ENCODE measurements at regions not wholly inside any gene's neighbourhood (a gene's known extent, or its start where the extent isn't known, plus 50 kb on each side); places are given as distances from the start of the nearest gene placed in this dataset.
A peak's percentile ranks its signal among the peaks of the same experiment; 100 is the strongest.

- H3K4me1 ChIP-seq = peaks cover 0 to 12% (median 0%) of the 10 kb centered on the region in 6 donors
- peaks cover 0 to 7% (median 0%) of the 10 kb centered on the region in 8 donors for H3K9me3 ChIP-seq
- H3K27me3 ChIP-seq (replicated peaks in 1 of 7) = no peaks in the 10 kb centered on the region
- H3K27ac ChIP-seq = no peak overlapping the region
- H3K36me3 ChIP-seq = no peaks in the 10 kb centered on the region
- H3K4me3 ChIP-seq = no peak overlapping the region
- DNase-seq = no peak
- intact Hi-C loops (cut with DNase I; ENCODE audit: low total_unique reads) = no loop called here
- TF ChIP-seq POLR2A (IDR thresholded peaks at IDR 0.05) (no peak), CTCF (IDR thresholded peaks at IDR 0.05 in 8 of 11, conservative IDR thresholded peaks at IDR 0.05 in 3 of 11) (no peak), POLR2AphosphoS5 (IDR thresholded peaks at IDR 0.05) (no peak)
- WGBS, 5 donors = 30 to 50% (median 36%) methylated on average over 4 of the region's 4 CpGs
These were observed 66.1 kb upstream of the SPTLC1 start for GRCh38 chr9:92181296-92181695.

GRCh38 chr9:92180669-92181181 lies 65.5 kb upstream of the SPTLC1 start:
- no peak overlapping the region for H3K27ac ChIP-seq
- WGBS, 5 donors = 37 to 59% (median 40%) methylated on average over 7 of the region's 7 CpGs
- TF ChIP-seq CTCF (IDR thresholded peaks at IDR 0.05 in 8 of 11, conservative IDR thresholded peaks at IDR 0.05 in 3 of 11) (no peak), POLR2AphosphoS5 (IDR thresholded peaks at IDR 0.05) (peak in 2 of 3 donors; percentile 29 to 46)
- peaks cover 0 to 12% (median 0%) of the 10 kb centered on the region in 6 donors for H3K4me1 ChIP-seq
- peaks cover 0 to 7% (median 0%) of the 10 kb centered on the region in 8 donors for H3K9me3 ChIP-seq
- no peaks in the 10 kb centered on the region for H3K36me3 ChIP-seq
- no peaks in the 10 kb centered on the region for H3K27me3 ChIP-seq (replicated peaks in 1 of 7)
- intact Hi-C loops (cut with DNase I; ENCODE audit: low total_unique reads) = no loop called here
- no peak overlapping the region for H3K4me3 ChIP-seq
- no peak for DNase-seq

GRCh38 chr9:92180002-92180400 lies 64.8 kb upstream of the SPTLC1 start:
- no peaks in the 10 kb centered on the region for H3K36me3 ChIP-seq
- DNase-seq = no peak
- WGBS, 5 donors = 86 to 99% (median 97%) methylated on average over 3 of the region's 3 CpGs
- H3K9me3 ChIP-seq = peaks cover 0 to 7% (median 0%) of the 10 kb centered on the region in 8 donors
- intact Hi-C loops (cut with DNase I; ENCODE audit: low total_unique reads) = no loop called here
- no peak overlapping the region for H3K4me3 ChIP-seq
- no peaks in the 10 kb centered on the region for H3K27me3 ChIP-seq (replicated peaks in 1 of 7)
- peaks cover 0 to 12% (median 0%) of the 10 kb centered on the region in 6 donors for H3K4me1 ChIP-seq
- H3K27ac ChIP-seq = no peak overlapping the region
- TF ChIP-seq POLR2AphosphoS5 (IDR thresholded peaks at IDR 0.05) = no peak
- no peak for TF ChIP-seq CTCF (IDR thresholded peaks at IDR 0.05 in 8 of 11, conservative IDR thresholded peaks at IDR 0.05 in 3 of 11)
- no peak for TF ChIP-seq POLR2A (IDR thresholded peaks at IDR 0.05)

- no peak for DNase-seq
- H3K27ac ChIP-seq = no peak overlapping the region
- no peak for TF ChIP-seq POLR2A (IDR thresholded peaks at IDR 0.05)
- no peak for TF ChIP-seq POLR2AphosphoS5 (IDR thresholded peaks at IDR 0.05)
- TF ChIP-seq CTCF (IDR thresholded peaks at IDR 0.05 in 8 of 11, conservative IDR thresholded peaks at IDR 0.05 in 3 of 11) = no peak
- no peaks in the 10 kb centered on the region for H3K27me3 ChIP-seq (replicated peaks in 1 of 7)
- no peaks in the 10 kb centered on the region for H3K36me3 ChIP-seq
- H3K4me3 ChIP-seq = no peak overlapping the region
- H3K9me3 ChIP-seq = peaks cover 0 to 7% (median 0%) of the 10 kb centered on the region in 8 donors
- intact Hi-C loops (cut with DNase I; ENCODE audit: low total_unique reads) = no loop called here
- H3K4me1 ChIP-seq = peaks cover 0 to 12% (median 0%) of the 10 kb centered on the region in 6 donors
- WGBS, 5 donors = 90 to 95% (median 92%) methylated on average over 11 of the region's 11 CpGs
These were observed 64.2 kb upstream of the SPTLC1 start for GRCh38 chr9:92179286-92180001.
